ENCODE measurements at regions not wholly inside any gene's neighbourhood (a gene's known extent, or its start where the extent isn't known, plus 50 kb on each side); places are given as distances from the start of the nearest gene placed in this dataset.

DNA sequence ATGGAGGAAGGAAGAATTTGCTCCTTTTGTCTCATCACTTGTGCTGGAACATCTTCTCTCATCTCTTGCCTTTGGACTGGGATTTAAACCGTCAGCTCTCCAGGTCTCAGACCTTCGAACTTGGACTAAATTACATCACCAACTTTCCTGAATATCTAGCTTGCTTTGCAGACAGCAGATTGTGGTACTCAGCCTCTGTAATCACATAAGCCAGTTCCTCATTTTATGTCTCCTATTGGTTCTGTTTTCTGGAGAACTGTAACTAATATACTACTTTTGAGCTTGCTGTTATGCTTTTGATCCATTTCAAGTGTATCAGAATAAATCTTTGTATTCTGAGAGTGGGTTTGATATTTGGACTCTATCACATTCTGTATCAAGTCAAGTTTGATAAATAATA is 164.3 kb upstream of the VEPH1 start:
- no peak overlapping the region for H3K4me3 ChIP-seq (ENCODE audit: low read depth, low read length)
- DNase-seq (ENCODE audit: low read depth) = no peak

DNA sequence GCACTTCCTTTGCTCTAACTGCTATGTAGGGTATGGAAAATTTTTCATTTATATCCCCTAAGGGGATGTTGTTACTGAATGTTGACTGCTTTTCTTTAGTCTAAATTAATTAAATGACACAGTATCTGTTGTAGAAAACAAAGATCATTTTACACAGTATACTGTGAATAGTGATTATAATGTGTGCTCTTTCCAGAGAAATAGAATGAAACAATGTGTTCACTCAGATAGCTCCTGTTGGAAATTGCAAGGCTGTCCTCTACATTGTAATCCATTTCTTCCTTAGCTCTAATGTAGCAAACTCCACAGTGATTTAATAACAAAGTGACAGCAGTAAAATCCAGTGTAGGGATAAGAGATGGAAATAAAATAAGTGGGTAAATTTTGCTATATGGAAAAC is 159.0 kb upstream of the VEPH1 start:
- no peak overlapping the region for H3K4me3 ChIP-seq (ENCODE audit: low read depth, low read length)
- DNase-seq (ENCODE audit: low read depth) = no peak

GRCh38 chr3:157660847-157661246 is 157.6 kb upstream of the VEPH1 start:
- H3K4me3 ChIP-seq (ENCODE audit: low read depth, low read length) = no peak overlapping the region
- no peak for DNase-seq (ENCODE audit: low read depth)

DNA sequence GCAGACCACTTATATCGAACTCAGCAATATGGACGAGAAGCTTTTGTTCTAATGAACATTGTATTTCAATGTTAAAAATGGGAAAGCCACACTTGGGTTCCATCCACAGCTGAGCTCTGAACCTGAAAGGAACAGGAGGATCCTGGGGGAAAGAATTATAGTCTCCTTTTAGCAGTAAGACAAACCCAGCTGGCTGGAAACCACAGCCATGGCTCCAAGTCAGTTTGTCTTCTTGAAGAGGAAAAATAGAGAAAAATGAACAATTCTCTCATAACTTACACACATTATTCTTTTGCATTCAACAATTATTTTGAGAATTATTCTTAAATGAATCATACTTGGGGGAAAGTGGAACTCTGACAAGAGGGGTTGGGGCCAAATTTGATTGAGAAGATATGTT is 149.2 kb upstream of the VEPH1 start:
- H3K4me3 ChIP-seq (ENCODE audit: low read depth, low read length) = no peak overlapping the region
- no peak for DNase-seq (ENCODE audit: low read depth)

DNA sequence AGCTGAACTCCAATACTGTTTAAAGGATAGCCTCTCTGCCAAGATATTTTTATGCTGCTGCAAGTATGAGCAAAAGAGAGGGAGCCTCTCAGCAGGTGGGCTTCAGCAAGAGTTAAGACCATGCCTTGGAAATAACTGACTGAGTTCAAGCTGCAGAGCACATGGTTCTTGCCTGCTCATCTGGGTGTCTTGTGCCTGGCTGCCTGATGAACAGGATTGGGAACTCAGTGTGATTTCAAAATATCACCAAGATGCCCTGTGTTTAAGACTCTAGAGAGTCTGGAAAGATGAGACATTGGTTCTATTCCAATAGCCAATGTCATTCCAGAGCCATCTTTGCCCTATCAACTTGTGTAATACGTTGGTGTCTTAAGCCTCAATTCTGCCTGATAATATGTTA is 147.5 kb upstream of the VEPH1 start:
- H3K4me3 ChIP-seq (ENCODE audit: low read depth, low read length) = no peak overlapping the region
- DNase-seq (ENCODE audit: low read depth) = no peak

DNA sequence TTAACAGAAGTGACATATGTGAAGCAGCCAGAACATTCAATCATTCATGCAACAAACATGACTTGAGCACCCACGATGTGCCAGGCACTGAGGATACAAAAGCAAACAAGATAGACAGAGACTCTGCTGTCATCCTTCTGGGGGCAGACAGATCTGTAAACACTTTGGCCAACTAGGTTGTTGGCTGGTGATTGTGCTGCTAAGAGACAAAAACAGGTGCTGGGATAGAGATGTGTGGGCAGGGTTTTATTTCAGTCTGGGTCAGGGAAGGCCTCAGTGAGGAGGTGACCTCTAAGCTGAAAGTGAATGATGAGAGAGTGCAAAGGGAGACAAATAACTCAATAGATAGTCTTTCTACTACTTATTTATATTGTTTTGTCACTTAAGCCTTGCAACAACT is 147.0 kb upstream of the VEPH1 start:
- DNase-seq (ENCODE audit: low read depth) = no peak

GRCh38 chr3:157649511-157649910 is 146.3 kb upstream of the VEPH1 start:
- DNase-seq (ENCODE audit: low read depth) = no peak
- H3K4me3 ChIP-seq (ENCODE audit: low read depth, low read length) = no peak overlapping the region

More for the DNA sequence above, 147.0 kb upstream of the VEPH1 start:
- no peak overlapping the region for H3K4me3 ChIP-seq (ENCODE audit: low read depth, low read length)

DNA sequence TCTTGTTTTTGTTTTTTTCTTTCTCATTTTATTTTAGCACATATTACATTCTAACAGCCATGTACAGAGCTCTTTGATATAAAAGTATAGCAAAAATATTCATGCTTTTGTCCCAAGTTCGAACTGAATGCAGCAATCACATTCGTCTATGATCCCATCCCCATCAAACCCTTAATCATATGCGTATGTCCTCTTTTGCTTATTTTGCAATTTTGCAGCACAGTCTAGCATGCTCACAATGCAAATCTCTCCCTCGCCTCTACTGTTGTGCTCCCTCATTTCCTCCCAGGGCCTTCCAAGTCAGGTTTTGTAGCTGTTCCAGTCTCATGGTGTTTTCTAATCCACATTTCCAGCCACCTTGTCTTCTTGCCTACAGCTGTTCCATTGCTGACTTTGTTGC is 144.6 kb upstream of the VEPH1 start:
- H3K4me3 ChIP-seq (ENCODE audit: low read depth, low read length) = no peak overlapping the region
- no peak for DNase-seq (ENCODE audit: low read depth)

- no peak overlapping the region for H3K4me3 ChIP-seq (ENCODE audit: low read depth, low read length)
- DNase-seq (ENCODE audit: low read depth) = no peak
Measured at GRCh38 chr3:157639756-157640426, 136.7 kb upstream of the VEPH1 start.

GRCh38 chr3:157637866-157638265 is 134.7 kb upstream of the VEPH1 start:
- DNase-seq (ENCODE audit: low read depth) = no peak
- H3K4me3 ChIP-seq (ENCODE audit: low read depth, low read length) = no peak overlapping the region

GRCh38 chr3:157633241-157633640 is 130.0 kb upstream of the VEPH1 start:
- no peak overlapping the region for H3K4me3 ChIP-seq (ENCODE audit: low read depth, low read length)
- DNase-seq (ENCODE audit: low read depth) = no peak

DNA sequence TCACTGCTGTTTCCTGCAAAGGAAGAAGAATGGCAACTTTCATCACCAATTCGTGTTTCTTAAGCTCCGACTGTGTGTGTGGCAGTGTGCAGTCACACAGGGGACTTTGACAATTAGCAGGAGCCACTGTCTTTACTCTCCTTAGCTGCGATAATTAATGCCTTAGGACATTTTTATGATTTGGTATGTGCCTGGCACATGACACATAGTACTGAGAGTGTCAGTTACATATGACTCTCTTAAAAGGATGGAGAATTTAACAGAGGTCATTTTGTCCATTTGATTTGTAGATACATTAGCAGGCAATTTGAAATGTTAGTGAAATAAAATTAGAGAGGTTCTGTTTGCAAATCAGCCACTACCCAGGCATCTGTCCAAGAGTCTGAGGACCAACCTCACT is 128.9 kb upstream of the VEPH1 start:
- DNase-seq (ENCODE audit: low read depth) = peak; percentile 4
- H3K4me3 ChIP-seq (ENCODE audit: low read depth, low read length) = no peak overlapping the region

- peak; percentile 23 for DNase-seq (ENCODE audit: low read depth)
- no peak overlapping the region for H3K4me3 ChIP-seq (ENCODE audit: low read depth, low read length)
Measured at GRCh38 chr3:157631478-157631877, 128.3 kb upstream of the VEPH1 start.

GRCh38 chr3:157626817-157627216 is 123.6 kb upstream of the VEPH1 start:
- H3K4me3 ChIP-seq (ENCODE audit: low read depth, low read length) = no peak overlapping the region
- no peak for DNase-seq (ENCODE audit: low read depth)

- no peak overlapping the region for H3K4me3 ChIP-seq (ENCODE audit: low read depth, low read length)
- DNase-seq (ENCODE audit: low read depth) = no peak
Measured at GRCh38 chr3:157624801-157625200, 121.6 kb upstream of the VEPH1 start.

GRCh38 chr3:157618886-157619285 is 115.7 kb upstream of the VEPH1 start:
- no peak for DNase-seq (ENCODE audit: low read depth)
- H3K4me3 ChIP-seq (ENCODE audit: low read depth, low read length) = no peak overlapping the region

DNA sequence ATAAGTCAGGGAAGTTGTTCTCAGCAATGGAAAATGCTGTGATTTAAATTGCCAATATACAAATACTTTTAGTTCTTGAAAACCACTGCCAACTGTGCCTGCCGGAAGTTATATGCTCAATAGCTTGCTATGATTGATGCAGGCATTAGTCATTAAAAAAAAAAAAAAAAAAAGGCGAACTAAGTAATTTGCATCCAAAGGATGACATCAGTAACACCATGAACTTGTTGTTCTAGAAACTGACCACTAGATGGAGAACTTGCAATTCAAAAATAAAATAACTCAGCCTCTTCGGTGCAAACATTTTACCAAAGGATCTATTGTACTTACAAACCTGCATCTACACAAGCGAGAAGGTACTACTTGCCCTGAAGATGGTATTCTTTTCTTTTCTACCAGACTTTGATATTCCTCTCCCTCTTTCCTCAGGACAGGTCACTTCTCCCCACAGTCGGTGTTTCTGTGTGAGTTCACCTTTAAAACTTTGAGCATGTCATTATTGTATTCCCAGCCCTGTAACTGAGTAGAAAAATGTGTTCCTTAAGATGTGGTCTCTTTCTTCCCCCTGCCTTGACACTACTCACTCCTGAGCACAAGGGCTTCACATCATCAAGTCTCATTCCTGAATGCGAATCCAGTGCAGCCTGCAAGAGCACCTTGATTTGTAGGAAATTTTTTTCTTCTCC is 115.0 kb upstream of the VEPH1 start:
- no peak overlapping the region for H3K4me3 ChIP-seq (ENCODE audit: low read depth, low read length)
- peak; percentile 39 for DNase-seq (ENCODE audit: low read depth)

DNA sequence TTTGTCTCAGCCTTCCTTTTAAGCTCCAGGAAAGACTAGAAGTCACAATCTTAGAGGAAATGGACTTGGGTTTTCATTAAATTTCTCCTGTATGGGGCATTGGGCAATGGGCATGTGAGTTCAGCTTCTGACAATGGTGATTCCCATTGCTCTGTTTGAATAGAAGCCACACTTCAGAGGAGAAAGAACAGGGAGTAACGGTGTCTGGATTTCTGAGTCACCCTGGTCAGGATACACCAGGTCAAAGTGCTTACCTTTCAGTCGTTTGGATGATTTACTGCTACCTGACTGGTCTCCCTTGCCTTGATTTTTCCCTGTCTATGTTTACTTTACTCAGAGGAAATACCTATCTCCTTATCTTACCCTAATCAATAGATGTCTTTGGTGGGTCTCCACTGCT is 111.7 kb upstream of the VEPH1 start:
- H3K4me3 ChIP-seq (ENCODE audit: low read depth, low read length) = no peak overlapping the region
- no peak for DNase-seq (ENCODE audit: low read depth)

DNA sequence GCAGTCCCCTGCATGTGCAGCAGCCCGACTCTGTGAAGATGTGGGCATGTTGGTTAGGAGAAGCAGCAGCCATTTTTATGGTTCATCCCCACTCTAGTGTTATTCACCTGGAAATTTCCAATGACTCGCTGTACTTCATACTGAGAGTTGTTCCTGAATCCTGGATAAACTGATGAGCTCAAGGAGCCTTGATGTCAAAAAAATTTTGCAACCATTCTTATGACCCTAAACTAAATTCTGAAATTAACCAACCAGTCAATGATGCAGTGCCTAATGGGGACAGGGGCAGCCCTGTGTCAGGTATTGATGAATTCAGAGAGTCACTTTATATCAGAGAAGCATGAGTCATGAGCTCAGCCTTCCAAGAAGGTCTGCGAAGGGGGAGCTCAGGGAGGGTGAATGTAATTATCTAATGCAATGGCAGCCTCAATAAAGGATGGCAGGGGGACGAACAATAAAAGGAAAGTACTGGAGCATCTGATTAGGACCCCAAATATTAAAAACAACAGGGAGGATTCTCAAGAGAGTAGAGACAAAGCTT is 108.4 kb upstream of the VEPH1 start:
- H3K4me3 ChIP-seq (ENCODE audit: low read depth, low read length) = no peak overlapping the region
- DNase-seq (ENCODE audit: low read depth) = no peak

- no peak overlapping the region for H3K4me3 ChIP-seq (ENCODE audit: low read depth, low read length)
Measured at GRCh38 chr3:157610876-157611535, 107.8 kb upstream of the VEPH1 start.

More at GRCh38 chr3:157610876-157611535, 107.8 kb upstream of the VEPH1 start:
- no peak for DNase-seq (ENCODE audit: low read depth)

Data from skeletal muscle cell (primary cell).